GM18511 (cell line): ENCODE measurements at regions not wholly inside any gene's neighbourhood (a gene's known extent, or its start where the extent isn't known, plus 50 kb on each side); places are given as distances from the start of the nearest gene placed in this dataset.
"Not testable (repeated sequence)": the region's sequence is repeated elsewhere in the genome, so short reads cannot be mapped to it uniquely, and the experiment has no call there.

Source experiments
- ATAC-seq: cut with Tn5 transposase; IDR thresholded peaks from one replicate; pipeline ENCODE4 v1.9.1; 2021; ENCODE audit warnings: mild to moderate bottlenecking, moderate library complexity; ENCODE audit not compliant: unreplicated experiment

DNA sequence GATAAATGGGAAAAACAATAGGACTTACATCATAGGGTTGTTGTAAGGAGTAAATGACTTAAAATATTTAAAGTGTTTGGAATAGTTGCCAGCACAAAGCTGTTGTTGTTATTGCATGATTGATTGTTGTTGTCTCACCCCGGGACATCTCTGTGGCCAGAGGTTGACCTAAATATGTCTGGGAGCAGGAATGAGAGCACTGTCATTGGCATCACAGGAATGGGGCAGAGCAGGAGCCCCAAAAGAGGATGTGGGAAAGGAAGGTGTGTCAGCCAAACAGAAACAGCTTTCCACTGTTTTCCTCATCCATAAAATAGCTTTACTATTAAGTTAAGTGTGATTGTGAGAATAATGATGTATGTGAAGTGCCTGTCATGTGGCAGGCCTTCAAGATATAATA is 121.6 kb downstream of the TMEM168 start:
- ATAC-seq = no peak

DNA sequence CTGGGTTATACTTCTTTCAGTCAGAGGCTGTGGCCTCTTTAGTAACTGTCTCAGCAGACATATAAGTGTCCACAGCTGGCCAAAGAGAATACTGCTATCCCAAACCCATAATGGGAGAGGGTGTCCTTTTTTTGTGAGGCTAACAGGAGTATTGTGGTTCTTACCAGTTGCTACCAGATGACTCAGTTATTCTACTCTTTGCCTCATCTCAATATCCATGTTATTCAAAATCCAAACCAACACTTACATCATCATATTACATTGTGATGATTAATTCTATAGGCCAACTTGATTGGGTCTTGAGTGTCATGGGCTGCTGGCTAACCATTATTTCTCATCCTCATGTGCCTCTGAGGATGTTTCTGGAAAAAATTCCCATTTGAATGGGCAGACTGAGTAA is 120.9 kb downstream of the TMEM168 start:
- ATAC-seq = no peak

DNA sequence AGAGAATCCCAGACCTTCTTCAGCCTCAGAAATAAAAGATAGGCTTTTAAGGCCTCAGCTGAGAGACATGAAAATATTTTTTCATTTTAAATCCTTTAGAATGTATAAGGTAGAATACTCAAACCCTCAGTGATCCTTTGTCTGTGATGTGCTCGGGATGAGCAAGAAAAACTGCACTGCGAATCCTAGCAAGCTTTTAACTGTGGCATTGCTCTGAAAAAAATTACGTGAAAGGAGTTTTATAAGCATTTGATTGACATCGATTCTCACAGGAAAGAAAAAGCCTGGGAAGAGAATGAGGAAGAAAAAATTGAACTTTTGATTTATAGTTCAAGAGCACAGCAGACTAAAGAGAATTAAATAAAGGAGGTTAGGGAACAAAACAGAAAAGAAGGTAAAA is 120.0 kb downstream of the TMEM168 start:
- no peak for ATAC-seq

GRCh38 chr7:112678626-112679025 is 111.6 kb downstream of the TMEM168 start:
- ATAC-seq = no peak

DNA sequence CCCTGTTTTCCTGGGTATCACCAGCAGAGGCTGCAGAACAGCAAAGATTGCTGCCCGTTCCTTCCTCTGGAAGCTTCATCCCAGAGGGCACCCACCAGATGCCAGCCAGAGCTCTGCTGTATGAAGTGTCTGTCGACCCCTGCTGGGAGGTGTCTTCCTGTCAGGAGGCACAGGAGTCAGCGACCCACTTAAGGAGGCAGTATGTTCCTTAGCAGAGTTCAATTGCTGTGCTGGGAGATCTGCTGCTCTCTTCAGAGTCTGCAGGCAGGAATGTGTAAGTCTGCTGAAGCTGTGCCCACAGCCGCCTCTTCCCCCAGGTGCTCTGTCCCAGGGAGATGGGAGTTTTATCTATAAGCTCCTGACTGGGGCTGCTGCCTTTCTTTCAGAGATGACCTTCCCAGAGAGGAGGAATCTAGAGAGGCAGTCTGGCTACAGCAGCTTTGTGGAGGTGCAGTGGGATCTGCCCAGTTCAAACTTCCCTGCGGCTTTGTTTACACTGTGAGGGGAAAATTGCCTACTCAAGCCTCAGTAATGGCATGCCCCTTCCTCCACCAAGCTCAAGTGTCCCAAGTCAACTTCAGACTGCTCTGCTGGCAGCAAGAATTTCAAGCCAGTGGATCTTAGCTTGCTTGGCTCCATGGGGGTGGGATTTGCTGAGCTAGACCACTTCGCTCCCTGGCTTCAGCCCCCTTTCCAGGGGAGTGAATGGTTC is 100.6 kb downstream of the TMEM168 start:
- not testable (repeated sequence) for ATAC-seq

DNA sequence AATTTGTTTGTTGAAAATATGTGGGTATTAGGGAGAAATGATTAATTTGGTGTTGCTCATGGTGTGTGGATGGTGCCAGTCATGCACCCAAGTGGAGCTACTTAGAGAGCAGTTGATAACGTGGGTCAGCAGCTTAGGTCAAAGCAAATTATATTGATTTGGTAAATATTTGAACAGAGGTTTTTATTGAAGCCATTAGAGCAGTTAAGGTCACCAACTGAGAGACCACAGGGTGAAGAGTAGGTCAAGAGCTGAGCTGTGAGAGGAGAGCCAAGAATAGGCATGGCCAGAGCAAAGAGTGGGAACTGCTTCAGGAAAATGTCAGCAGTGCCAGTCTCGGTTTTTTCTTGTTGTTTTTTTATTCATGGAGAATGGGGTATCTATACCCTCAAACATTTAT is 97.9 kb downstream of the TMEM168 start:
- no peak for ATAC-seq

DNA sequence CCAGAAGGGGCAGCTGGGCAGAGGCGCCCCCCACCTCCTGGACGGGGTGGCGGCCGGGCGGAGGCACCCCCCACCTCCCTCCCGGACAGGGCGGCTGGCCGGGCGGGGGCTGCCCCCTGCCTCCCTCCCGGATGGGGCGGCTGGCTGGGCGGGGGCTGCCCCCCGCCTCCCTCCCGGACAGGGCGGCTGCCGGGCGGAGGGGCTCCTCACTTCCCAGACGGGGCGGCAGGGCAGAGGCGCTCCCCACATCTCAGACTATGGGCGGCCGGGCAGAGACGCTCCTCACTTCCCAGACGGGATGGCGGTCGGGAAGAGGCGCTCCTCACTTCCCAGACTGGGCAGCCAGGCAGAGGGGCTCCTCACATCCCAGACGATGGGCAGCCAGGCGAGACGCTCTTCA is 93.0 kb downstream of the TMEM168 start:
- ATAC-seq = not testable (repeated sequence)

DNA sequence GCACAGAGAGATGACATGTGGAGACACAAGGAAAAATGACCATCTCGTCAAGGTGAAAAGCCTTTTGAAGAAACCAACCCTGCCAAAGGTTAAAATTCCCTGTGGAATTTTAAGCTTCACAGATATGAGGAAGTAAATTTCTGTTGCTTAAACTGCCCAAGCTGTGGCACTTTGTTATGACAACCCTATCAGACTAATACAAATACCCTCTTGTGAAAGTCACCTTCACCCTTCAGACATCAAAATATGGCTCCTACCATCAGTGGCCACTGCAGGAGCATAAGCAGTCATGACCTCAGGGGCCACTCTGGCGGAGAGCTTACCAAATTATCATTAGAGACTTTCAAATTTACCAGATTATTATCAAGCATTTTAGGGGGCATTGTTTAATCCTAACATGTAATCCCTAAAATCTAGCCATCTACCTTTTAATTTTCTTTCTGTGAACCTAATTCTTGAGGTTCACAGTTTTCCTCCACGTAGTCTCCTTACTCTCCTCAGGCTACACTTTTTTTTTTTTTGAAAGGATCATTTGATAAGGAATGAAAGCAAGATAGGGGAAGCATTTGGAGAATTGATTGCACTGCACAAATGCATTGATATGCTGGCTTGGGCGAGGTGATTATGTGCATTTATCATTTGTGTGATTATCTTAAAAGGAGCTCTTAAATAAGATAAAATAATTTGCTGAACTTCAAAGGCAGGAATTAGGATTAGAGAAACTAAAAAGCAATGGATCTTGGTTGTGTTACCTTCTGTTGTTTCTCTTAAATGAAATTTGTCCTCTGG is 90.3 kb downstream of the TMEM168 start:
- no peak for ATAC-seq

DNA sequence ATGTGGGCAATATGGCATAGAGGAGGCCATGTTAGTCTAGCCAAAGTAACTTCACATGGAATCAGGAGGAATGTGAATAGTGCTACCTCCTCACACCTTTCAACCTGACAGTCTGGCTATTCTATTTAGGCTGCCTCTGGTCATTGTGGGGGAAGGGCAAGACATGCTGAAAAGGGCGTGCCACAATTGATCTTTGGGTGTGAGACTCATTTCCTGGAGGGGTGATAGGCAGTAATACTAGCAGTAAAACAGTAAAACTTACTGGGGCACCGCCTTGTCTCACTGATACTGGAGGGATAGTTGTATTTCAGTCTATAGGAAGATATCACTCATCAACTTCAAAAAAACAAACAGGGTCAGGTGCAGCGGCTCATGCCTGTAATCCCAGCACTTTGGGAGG is 88.7 kb downstream of the TMEM168 start:
- ATAC-seq = no peak

- ATAC-seq = peak; percentile 70
Measured at GRCh38 chr7:112707655-112708054, 82.5 kb downstream of the TMEM168 start.

GRCh38 chr7:112708236-112708635 is 82.0 kb downstream of the TMEM168 start:
- no peak for ATAC-seq
